Testis (tissue), 2 donors: ENCODE measurements at regions not wholly inside any gene's neighbourhood (a gene's known extent, or its start where the extent isn't known, plus 50 kb on each side); places are given as distances from the start of the nearest gene placed in this dataset.

Source experiments
- POLR2A ChIP-seq: fragments of 450-650 bp; IDR thresholded peaks from one replicate; pipeline ENCODE4 v1.6.1; 2017; ENCODE audit warnings: antibody characterized with exemption, mild to moderate bottlenecking, moderate library complexity
- TF ChIP-seq, protein P1 (sequence below), 3 experiments: fragments of 450-650 bp in 2 of 3; fragments of 200-600 bp in 1 of 3; sonication (generic) in 1 of 3; IDR thresholded peaks; one replicate each; pipeline ENCODE4 v1.5.1; 2016 to 2019; ENCODE audit warnings: antibody characterized with exemption in 3 of 3, mild to moderate bottlenecking in 2 of 3, moderate library complexity in 1 of 3

DNA sequence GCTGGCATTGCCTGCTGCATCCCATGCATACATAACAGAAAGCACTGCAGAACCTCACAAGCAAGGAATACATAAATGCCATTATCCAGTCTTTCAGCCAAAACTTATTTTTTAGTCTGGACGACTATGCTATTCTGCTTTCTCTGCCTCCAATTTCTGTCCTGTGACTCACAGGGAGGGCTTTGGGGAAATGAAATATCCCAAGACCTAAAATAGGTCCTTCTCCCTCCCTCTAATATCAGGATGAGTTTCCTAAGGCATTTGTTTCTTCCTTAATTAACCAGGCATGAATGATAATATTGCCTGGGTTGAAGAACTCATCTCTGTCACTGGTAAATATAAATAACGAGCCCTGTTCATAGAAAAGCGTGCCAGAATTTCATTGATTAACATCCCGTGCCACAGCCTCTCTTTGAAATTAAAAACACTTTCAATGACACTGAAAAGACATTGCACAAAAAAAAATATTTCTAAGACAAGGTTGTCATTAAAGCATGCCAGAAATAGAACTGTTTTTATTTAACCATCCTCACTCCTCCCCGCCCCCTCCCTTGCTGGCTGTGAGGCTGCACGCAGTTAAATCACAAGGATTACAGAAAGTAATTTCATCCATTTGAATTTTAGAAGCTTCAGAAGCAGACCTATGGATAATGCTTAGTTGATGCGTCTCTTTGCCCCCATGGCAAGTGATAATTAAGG lies 103.0 kb upstream of the ANKRD1 start:
- TF ChIP-seq, protein P1, sequence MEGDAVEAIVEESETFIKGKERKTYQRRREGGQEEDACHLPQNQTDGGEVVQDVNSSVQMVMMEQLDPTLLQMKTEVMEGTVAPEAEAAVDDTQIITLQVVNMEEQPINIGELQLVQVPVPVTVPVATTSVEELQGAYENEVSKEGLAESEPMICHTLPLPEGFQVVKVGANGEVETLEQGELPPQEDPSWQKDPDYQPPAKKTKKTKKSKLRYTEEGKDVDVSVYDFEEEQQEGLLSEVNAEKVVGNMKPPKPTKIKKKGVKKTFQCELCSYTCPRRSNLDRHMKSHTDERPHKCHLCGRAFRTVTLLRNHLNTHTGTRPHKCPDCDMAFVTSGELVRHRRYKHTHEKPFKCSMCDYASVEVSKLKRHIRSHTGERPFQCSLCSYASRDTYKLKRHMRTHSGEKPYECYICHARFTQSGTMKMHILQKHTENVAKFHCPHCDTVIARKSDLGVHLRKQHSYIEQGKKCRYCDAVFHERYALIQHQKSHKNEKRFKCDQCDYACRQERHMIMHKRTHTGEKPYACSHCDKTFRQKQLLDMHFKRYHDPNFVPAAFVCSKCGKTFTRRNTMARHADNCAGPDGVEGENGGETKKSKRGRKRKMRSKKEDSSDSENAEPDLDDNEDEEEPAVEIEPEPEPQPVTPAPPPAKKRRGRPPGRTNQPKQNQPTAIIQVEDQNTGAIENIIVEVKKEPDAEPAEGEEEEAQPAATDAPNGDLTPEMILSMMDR (IDR thresholded peaks at IDR 0.05), result no peak
- no peak for TF ChIP-seq POLR2A
